GM23338 (cell line): ENCODE measurements at regions not wholly inside any gene's neighbourhood (a gene's known extent, or its start where the extent isn't known, plus 50 kb on each side); places are given as distances from the start of the nearest gene placed in this dataset.

Experiments
- ATAC-seq: fragments of 200-7000 bp; cut with Tn5 transposase; 3 replicates; pipeline ENCODE4 v1.9.1; 2020
- DNase-seq: peaks from one replicate; pipeline ENCODE4 v3.0.0-alpha.2; 2015; ENCODE audit warnings: low spot score
- H2AFZ ChIP-seq: fragments of 200-600 bp; sonication (generic); 2 replicates; pipeline ENCODE4 v1.8.0; 2016; ENCODE audit warnings: antibody characterized with exemption, mild to moderate bottlenecking, moderate library complexity
- H3F3A ChIP-seq: fragments of 200-600 bp; sonication (generic); replicated peaks from 2 replicates; pipeline ENCODE4 v1.8.0; 2017; ENCODE audit warnings: antibody characterized with exemption, mixed run types, low read depth
- H3K27ac ChIP-seq: fragments of 200-600 bp; sonication (generic); 2 replicates; pipeline ENCODE4 v1.6.1; 2016; ENCODE audit warnings: low read depth
- H3K27me3 ChIP-seq: fragments of 200-600 bp; sonication (generic); 2 replicates; pipeline ENCODE4 v1.8.0; 2016; ENCODE audit warnings: mild to moderate bottlenecking, mixed run types, moderate library complexity; ENCODE audit not compliant: insufficient read depth
- H3K36me3 ChIP-seq: fragments of 200-600 bp; sonication (generic); 2 replicates; pipeline ENCODE4 v1.8.0; 2016; ENCODE audit warnings: mild to moderate bottlenecking; ENCODE audit not compliant: insufficient read depth
- H3K4me1 ChIP-seq: fragments of 200-600 bp; sonication (generic); 2 replicates; pipeline ENCODE4 v1.8.0; 2016; ENCODE audit warnings: mild to moderate bottlenecking, moderate library complexity; ENCODE audit not compliant: insufficient read depth
- H3K4me2 ChIP-seq: fragments of 200-600 bp; sonication (generic); 2 replicates; pipeline ENCODE4 v1.7.1; 2017; ENCODE audit warnings: mixed run types
- H3K4me3 ChIP-seq: fragments of 200-600 bp; sonication (generic); 2 replicates; pipeline ENCODE4 v1.6.1; 2016; ENCODE audit warnings: mixed run types
- H3K79me2 ChIP-seq: fragments of 200-600 bp; sonication (generic); replicated peaks from 2 replicates; pipeline ENCODE4 v1.8.0; 2017; ENCODE audit warnings: mild to moderate bottlenecking; ENCODE audit not compliant: insufficient read depth
- H3K9me2 ChIP-seq: fragments of 200-600 bp; sonication (generic); 2 replicates; pipeline ENCODE4 v1.8.0; 2017; ENCODE audit not compliant: insufficient read depth
- H4K20me1 ChIP-seq: fragments of 200-600 bp; sonication (generic); replicated peaks from 2 replicates; pipeline ENCODE4 v1.8.0; 2017; ENCODE audit warnings: mild to moderate bottlenecking; ENCODE audit not compliant: insufficient read depth
- H3K27ac Mint-ChIP-seq: 2 replicates; pipeline ENCODE4 v1.8.0; 2020; ENCODE audit warnings: inconsistent platforms, mild to moderate bottlenecking, moderate library complexity, mixed read lengths
- H3K27me3 Mint-ChIP-seq: 3 replicates; pipeline ENCODE4 v1.8.0; 2022; ENCODE audit warnings: low read depth, mild to moderate bottlenecking, moderate library complexity, mixed read lengths, inconsistent platforms; ENCODE audit not compliant: insufficient read depth, poor library complexity
- H3K36me3 Mint-ChIP-seq: 3 replicates; pipeline ENCODE4 v1.8.0; 2021; ENCODE audit warnings: low read depth, mild to moderate bottlenecking, inconsistent platforms, moderate library complexity, mixed read lengths
- H3K4me1 Mint-ChIP-seq: 3 replicates; pipeline ENCODE4 v1.8.0; 2020; ENCODE audit warnings: mild to moderate bottlenecking, inconsistent platforms, mixed read lengths
- H3K4me3 Mint-ChIP-seq: 3 replicates; pipeline ENCODE4 v1.8.0; 2021; ENCODE audit warnings: moderate library complexity, mild to moderate bottlenecking, inconsistent platforms, mixed read lengths
- H3K9me3 Mint-ChIP-seq: 3 replicates; pipeline ENCODE4 v1.8.0; 2020; ENCODE audit warnings: moderate library complexity, mild to moderate bottlenecking, inconsistent platforms, mixed read lengths
- CREB1 ChIP-seq: fragments of 250-450 bp; sonication (Bioruptor Pico); IDR thresholded peaks from 2 replicates; pipeline ENCODE4 v1.5.0; 2020; ENCODE audit warnings: low read depth, mild to moderate bottlenecking, moderate library complexity
- CTCF ChIP-seq, 2 experiments: fragments of 200-600 bp in 1 of 2; sonication (generic) in 1 of 2; conservative IDR thresholded peaks; 2 replicates each; pipeline versions ENCODE4 v1.5.1 to v1.6.1; 2016 to 2017; ENCODE audit warnings: antibody characterized with exemption in 2 of 2, low read depth in 2 of 2, mild to moderate bottlenecking in 2 of 2, moderate library complexity in 1 of 2
- ETS1 ChIP-seq: IDR thresholded peaks from 2 replicates; pipeline ENCODE4 v1.6.1; 2016; ENCODE audit warnings: antibody characterized with exemption
- EZH2 ChIP-seq: fragments of 200-600 bp; sonication (generic); IDR thresholded peaks from one replicate; pipeline ENCODE4 v1.8.0; 2017; ENCODE audit warnings: antibody characterized with exemption, mild to moderate bottlenecking, low read depth; ENCODE audit not compliant: unreplicated experiment
- EZH2phosphoT487 ChIP-seq: fragments of 200-600 bp; sonication (generic); IDR thresholded peaks from one replicate; pipeline ENCODE4 v1.8.1; 2018; ENCODE audit warnings: antibody characterized with exemption; ENCODE audit not compliant: unreplicated experiment
- JUNB ChIP-seq: IDR thresholded peaks from one replicate; pipeline ENCODE4 v1.6.1; 2016; ENCODE audit warnings: antibody characterized with exemption; ENCODE audit not compliant: unreplicated experiment
- NANOG ChIP-seq: IDR thresholded peaks from 2 replicates; pipeline ENCODE4 v1.6.1; 2016; ENCODE audit warnings: antibody characterized with exemption, borderline replicate concordance
- POLR2AphosphoS5 ChIP-seq: IDR thresholded peaks from 2 replicates; pipeline ENCODE4 v1.6.1; 2016; ENCODE audit warnings: antibody characterized with exemption, low read depth
- REST ChIP-seq: IDR thresholded peaks from one replicate; pipeline ENCODE4 v1.6.1; 2018; ENCODE audit warnings: antibody characterized with exemption; ENCODE audit not compliant: unreplicated experiment
- STAT1 ChIP-seq: IDR thresholded peaks from one replicate; pipeline ENCODE4 v1.6.1; 2016; ENCODE audit warnings: antibody characterized with exemption; ENCODE audit not compliant: unreplicated experiment
- ZNF114 ChIP-seq: fragments of 250-450 bp; sonication (Bioruptor Pico); IDR thresholded peaks from 2 replicates; pipeline ENCODE4 v1.5.0; 2020; ENCODE audit warnings: mild to moderate bottlenecking, moderate library complexity
- ZNF331 ChIP-seq: fragments of 250-450 bp; sonication (Bioruptor Pico); IDR thresholded peaks from 2 replicates; pipeline ENCODE4 v1.5.0; 2020; ENCODE audit warnings: low read depth, mild to moderate bottlenecking, moderate library complexity
- ZNF462 ChIP-seq: fragments of 250-450 bp; sonication (Bioruptor Pico); IDR thresholded peaks from 2 replicates; pipeline ENCODE4 v1.5.0; 2020; ENCODE audit warnings: mild to moderate bottlenecking, moderate library complexity

GRCh38 chr2:16002575-16002974 lies 62.2 kb downstream of the MYCN start:
- H3K36me3 ChIP-seq = no peaks in the 10 kb centered on the region

More at GRCh38 chr2:16002575-16002974, 62.2 kb downstream of the MYCN start:
- H3K27ac Mint-ChIP-seq = no peak overlapping the region
- H3K9me2 ChIP-seq = 0 out of 2 replicates have a peak, but pooled peaks cover 4% of the 10 kb centered on the region
- no peaks in the 10 kb centered on the region for H3K79me2 ChIP-seq
- H3K4me1 ChIP-seq = no peaks in the 10 kb centered on the region
- H3K27me3 Mint-ChIP-seq = no peaks in the 10 kb centered on the region
- ATAC-seq (no peak), DNase-seq (no peak)
- H4K20me1 ChIP-seq = no peaks in the 10 kb centered on the region
- peaks cover 7% of the 10 kb centered on the region for H3K4me1 Mint-ChIP-seq
- TF ChIP-seq REST (no peak), NANOG (no peak), ZNF331 (CRISPR knock-in tag) (no peak), STAT1 (no peak), CTCF (conservative IDR thresholded peaks at IDR 0.05; ENCODE audit: low read depth in 2 of 2) (no peak), EZH2phosphoT487 (no peak), JUNB (no peak), EZH2 (no peak), ZNF114 (no peak), ETS1 (no peak), CREB1 (CRISPR knock-in tag) (no peak), POLR2AphosphoS5 (no peak), ZNF462 (no peak)
- peaks cover 5% of the 10 kb centered on the region for H3K9me3 Mint-ChIP-seq
- H3K4me3 Mint-ChIP-seq = no peak overlapping the region
- H3K27ac ChIP-seq = no peak overlapping the region
- H3K36me3 Mint-ChIP-seq = no peaks in the 10 kb centered on the region
- H2AFZ ChIP-seq = no peak overlapping the region
- H3F3A ChIP-seq = no peaks in the 10 kb centered on the region
- H3K4me3 ChIP-seq = no peak overlapping the region
- no peaks in the 10 kb centered on the region for H3K27me3 ChIP-seq
- no peak overlapping the region for H3K4me2 ChIP-seq
